Inflammatory macrophage treated with lipopolysaccharide for 4 hours (primary cell): ENCODE measurements at regions not wholly inside any gene's neighbourhood (a gene's known extent, or its start where the extent isn't known, plus 50 kb on each side); places are given as distances from the start of the nearest gene placed in this dataset.
A peak's percentile ranks its signal among the peaks of the same experiment; 100 is the strongest.

ENCODE experiments used
- DNase-seq: peaks from one replicate; pipeline ENCODE4 v3.0.0-alpha.2; 2020

- no peak for DNase-seq
Observed at GRCh38 chr11:11129118-11129517, 223.9 kb downstream of the CSNK2A3 start.

GRCh38 chr11:11125618-11126017 is 227.4 kb downstream of the CSNK2A3 start:
- peak; percentile 60 for DNase-seq

- DNase-seq, result no peak
Observed at GRCh38 chr11:11122749-11123148, 230.3 kb downstream of the CSNK2A3 start.

- DNase-seq, result no peak
Observed at GRCh38 chr11:11119917-11120316, 233.1 kb downstream of the CSNK2A3 start.

- no peak for DNase-seq
Observed at GRCh38 chr11:11117730-11118129, 235.3 kb downstream of the CSNK2A3 start.

- no peak for DNase-seq
Observed at GRCh38 chr11:11115475-11115874, 237.6 kb downstream of the CSNK2A3 start.

GRCh38 chr11:11113626-11114025 is 239.4 kb downstream of the CSNK2A3 start:
- peak; percentile 56 for DNase-seq

- no peak for DNase-seq
Observed at GRCh38 chr11:11108026-11108425, 245.0 kb downstream of the CSNK2A3 start.

GRCh38 chr11:11107076-11107723 is 245.8 kb downstream of the CSNK2A3 start:
- no peak for DNase-seq

GRCh38 chr11:11105361-11105760 is 247.5 kb upstream of the ZBED5 start:
- no peak for DNase-seq

- no peak for DNase-seq
Observed at GRCh38 chr11:11095831-11096723, 238.2 kb upstream of the ZBED5 start.

- no peak for DNase-seq
Observed at GRCh38 chr11:11090495-11090894, 232.6 kb upstream of the ZBED5 start.

GRCh38 chr11:11089805-11090204 is 232.0 kb upstream of the ZBED5 start:
- DNase-seq, result no peak

GRCh38 chr11:11086979-11087378 is 229.1 kb upstream of the ZBED5 start:
- no peak for DNase-seq

- no peak for DNase-seq
Observed at GRCh38 chr11:11085580-11085979, 227.7 kb upstream of the ZBED5 start.

- no peak for DNase-seq
Observed at GRCh38 chr11:11084337-11084736, 226.5 kb upstream of the ZBED5 start.

GRCh38 chr11:11083441-11083840 is 225.6 kb upstream of the ZBED5 start:
- DNase-seq, result no peak

GRCh38 chr11:11082646-11083045 is 224.8 kb upstream of the ZBED5 start:
- DNase-seq, result no peak

- no peak for DNase-seq
Observed at GRCh38 chr11:11081776-11082175, 223.9 kb upstream of the ZBED5 start.

GRCh38 chr11:11081288-11081687 is 223.4 kb upstream of the ZBED5 start:
- DNase-seq, result no peak

- DNase-seq, result no peak
Observed at GRCh38 chr11:11078344-11079086, 220.7 kb upstream of the ZBED5 start.

- no peak for DNase-seq
Observed at GRCh38 chr11:11077898-11078297, 220.0 kb upstream of the ZBED5 start.

GRCh38 chr11:11076879-11077278 is 219.0 kb upstream of the ZBED5 start:
- no peak for DNase-seq

- DNase-seq, result no peak
Observed at GRCh38 chr11:11076276-11076675, 218.4 kb upstream of the ZBED5 start.
